DND-41 (cell line): ENCODE measurements at regions not wholly inside any gene's neighbourhood (a gene's known extent, or its start where the extent isn't known, plus 50 kb on each side); places are given as distances from the start of the nearest gene placed in this dataset.

Experiments used
- ATAC-seq: fragments of 200-7000 bp; cut with Tn5 transposase; 3 replicates; pipeline ENCODE4 v1.9.1; 2021; ENCODE audit warnings: low read depth; ENCODE audit not compliant: insufficient read depth
- DNase-seq: peaks from one replicate; pipeline ENCODE4 v3.0.0-alpha.2; 2020
- H2AFZ ChIP-seq: 2 replicates; pipeline ENCODE4 v1.6.0; 2012; ENCODE audit warnings: low read depth, low read length
- H3K27ac ChIP-seq: 2 replicates; pipeline ENCODE4 v1.5.1; 2012; ENCODE audit warnings: low read length, inconsistent platforms
- H3K27me3 ChIP-seq: fragments of 200-600 bp; sonication (generic); 2 replicates; pipeline ENCODE4 v1.6.0; 2012; ENCODE audit warnings: low read length, mild to moderate bottlenecking, inconsistent platforms; ENCODE audit not compliant: insufficient read depth, poor library complexity
- H3K36me3 ChIP-seq: 2 replicates; pipeline ENCODE4 v1.5.1; 2012; ENCODE audit warnings: low read length, inconsistent platforms; ENCODE audit not compliant: insufficient read depth
- H3K4me1 ChIP-seq: 2 replicates; pipeline ENCODE4 v1.5.1; 2012; ENCODE audit warnings: mild to moderate bottlenecking, low read length; ENCODE audit not compliant: insufficient read depth
- H3K4me2 ChIP-seq: 2 replicates; pipeline ENCODE4 v1.6.0; 2012; ENCODE audit warnings: mild to moderate bottlenecking, moderate library complexity, low read length, inconsistent platforms; ENCODE audit not compliant: insufficient read depth
- H3K4me3 ChIP-seq, 2 experiments: fragments of 200-600 bp in 1 of 2; shearing (Covaris generic) in 1 of 2; 2 replicates each; pipeline ENCODE4 v1.5.1; 2012 to 2016; ENCODE audit warnings: inconsistent platforms in 2 of 2, low read length in 2 of 2, mild to moderate bottlenecking in 2 of 2, low read depth in 1 of 2, moderate library complexity in 1 of 2
- H3K79me2 ChIP-seq: 2 replicates; pipeline ENCODE4 v1.6.0; 2012; ENCODE audit warnings: low read length, inconsistent platforms; ENCODE audit not compliant: insufficient read depth
- H3K9ac ChIP-seq: 2 replicates; pipeline ENCODE4 v1.6.0; 2012; ENCODE audit warnings: low read depth, mild to moderate bottlenecking, inconsistent platforms, low read length, moderate library complexity
- H3K9me3 ChIP-seq: 2 replicates; pipeline ENCODE4 v1.5.1; 2012; ENCODE audit warnings: low read length, moderate library complexity, mild to moderate bottlenecking, inconsistent platforms; ENCODE audit not compliant: insufficient read depth, severe bottlenecking
- H4K20me1 ChIP-seq: 2 replicates; pipeline ENCODE4 v1.6.0; 2012; ENCODE audit warnings: low read length; ENCODE audit not compliant: insufficient read depth
- CTCF ChIP-seq: IDR thresholded peaks from 2 replicates; pipeline ENCODE4 v1.5.1; 2012; ENCODE audit warnings: borderline replicate concordance, low read length, moderate library complexity, mild to moderate bottlenecking; ENCODE audit not compliant: poor library complexity, severe bottlenecking; ENCODE audit errors: extremely low read depth
- EZH2 ChIP-seq: IDR thresholded peaks from 3 replicates; pipeline ENCODE4 v1.6.1; 2012; ENCODE audit warnings: borderline replicate concordance, low read depth, mild to moderate bottlenecking, moderate library complexity, low read length, inconsistent platforms; ENCODE audit not compliant: severe bottlenecking

DNA sequence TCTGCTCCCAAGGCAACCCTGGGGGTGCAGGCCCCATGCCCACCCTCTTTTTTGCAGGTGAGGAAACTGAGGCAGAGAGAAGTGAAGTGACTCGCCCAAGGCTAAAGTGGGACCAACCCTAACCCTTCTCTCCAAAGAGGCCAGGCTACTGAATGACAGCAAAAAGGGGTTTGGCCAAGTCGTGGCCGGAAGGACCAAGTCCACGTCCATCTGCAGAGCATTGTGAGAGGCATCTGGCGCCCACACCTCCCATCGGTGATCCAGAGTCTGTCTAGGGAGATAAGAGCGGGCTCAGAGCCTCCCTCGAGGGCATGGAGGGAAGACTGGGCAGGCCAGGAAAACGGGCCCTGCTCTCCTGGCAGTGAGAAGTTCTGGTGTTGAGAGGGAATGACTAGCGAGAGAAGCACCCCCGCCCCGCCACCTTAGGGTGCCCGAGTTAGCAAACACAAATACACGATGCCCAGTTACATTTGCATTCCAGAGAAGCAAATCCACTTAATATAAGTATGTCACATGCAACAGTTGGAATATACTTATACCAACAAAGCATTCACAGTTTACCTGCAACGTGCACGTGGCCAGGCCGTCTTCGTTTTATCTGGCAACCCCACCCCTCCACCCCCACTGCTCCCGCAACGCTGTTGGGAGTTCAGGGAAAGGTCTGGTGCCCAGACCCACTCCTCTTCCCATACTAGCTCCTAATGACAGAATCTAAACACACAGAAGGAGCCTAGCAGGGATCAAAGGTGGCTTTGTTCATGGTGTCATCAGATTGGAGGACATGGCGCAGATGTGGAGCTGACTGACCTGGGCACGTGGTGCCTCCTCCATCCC, 124.9 kb downstream of the OAT start:
- TF ChIP-seq EZH2 (no peak), CTCF (no peak)
- Histone ChIP-seq H3K27ac (no peak overlapping the region), H3K27me3 (no peaks in the 10 kb centered on the region), H2AFZ (no peak overlapping the region), H3K4me3 (no peak overlapping the region), H3K4me1 (no peaks in the 10 kb centered on the region), H3K4me2 (no peak overlapping the region), H3K9ac (no peak overlapping the region), H3K36me3 (no peaks in the 10 kb centered on the region), H3K79me2 (no peaks in the 10 kb centered on the region), H4K20me1 (no peaks in the 10 kb centered on the region), H3K9me3 (no peaks in the 10 kb centered on the region)
- ATAC-seq (no peak), DNase-seq (no peak)

- Histone ChIP-seq H3K27me3 (no peaks in the 10 kb centered on the region), H4K20me1 (no peaks in the 10 kb centered on the region), H3K9ac (no peak overlapping the region), H3K79me2 (no peaks in the 10 kb centered on the region), H2AFZ (no peak overlapping the region), H3K27ac (no peak overlapping the region), H3K9me3 (no peaks in the 10 kb centered on the region), H3K4me3 (no peak overlapping the region), H3K36me3 (no peaks in the 10 kb centered on the region), H3K4me1 (no peaks in the 10 kb centered on the region), H3K4me2 (no peak overlapping the region)
- TF ChIP-seq EZH2 (no peak), CTCF (no peak)
- no peak for DNase-seq
- no peak for ATAC-seq
Observed at GRCh38 chr10:124292911-124293615, 125.7 kb downstream of the OAT start.

GRCh38 chr10:124291001-124291701, 127.6 kb downstream of the OAT start:
- Histone ChIP-seq H3K9me3 (no peaks in the 10 kb centered on the region), H3K4me3 (no peak overlapping the region), H3K9ac (no peak overlapping the region), H3K36me3 (no peaks in the 10 kb centered on the region), H4K20me1 (no peaks in the 10 kb centered on the region), H3K27ac (no peak overlapping the region), H3K79me2 (no peaks in the 10 kb centered on the region), H3K4me2 (no peak overlapping the region), H2AFZ (no peak overlapping the region), H3K4me1 (no peaks in the 10 kb centered on the region), H3K27me3 (no peaks in the 10 kb centered on the region)
- no peak for ATAC-seq
- TF ChIP-seq EZH2 (no peak), CTCF (no peak)
- DNase-seq = no peak
